ENCODE measurements at regions not wholly inside any gene's neighbourhood (a gene's known extent, or its start where the extent isn't known, plus 50 kb on each side); places are given as distances from the start of the nearest gene placed in this dataset.
A peak's percentile ranks its signal among the peaks of the same experiment; 100 is the strongest.

DNA sequence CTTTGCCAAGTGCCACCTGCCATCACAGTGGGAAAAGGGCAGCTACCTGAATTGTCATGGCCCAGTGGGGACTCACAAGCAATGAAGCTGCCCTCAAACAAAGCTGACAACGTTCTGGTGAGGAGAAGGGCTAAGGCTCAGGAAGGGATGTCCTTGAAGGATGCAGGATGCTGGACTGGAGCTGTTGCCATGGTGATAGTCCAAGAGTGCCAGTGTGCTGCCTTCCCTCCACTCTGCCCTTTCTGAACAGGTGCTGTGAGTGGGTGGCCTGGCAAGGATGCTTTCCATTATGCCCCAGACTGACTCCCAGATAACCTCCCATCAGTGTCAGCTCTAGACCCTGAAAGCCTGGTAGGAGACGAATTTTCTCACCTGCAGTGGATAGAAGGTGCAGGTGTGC is 137.8 kb upstream of the GYPC start:
- no peak for DNase-seq

DNA sequence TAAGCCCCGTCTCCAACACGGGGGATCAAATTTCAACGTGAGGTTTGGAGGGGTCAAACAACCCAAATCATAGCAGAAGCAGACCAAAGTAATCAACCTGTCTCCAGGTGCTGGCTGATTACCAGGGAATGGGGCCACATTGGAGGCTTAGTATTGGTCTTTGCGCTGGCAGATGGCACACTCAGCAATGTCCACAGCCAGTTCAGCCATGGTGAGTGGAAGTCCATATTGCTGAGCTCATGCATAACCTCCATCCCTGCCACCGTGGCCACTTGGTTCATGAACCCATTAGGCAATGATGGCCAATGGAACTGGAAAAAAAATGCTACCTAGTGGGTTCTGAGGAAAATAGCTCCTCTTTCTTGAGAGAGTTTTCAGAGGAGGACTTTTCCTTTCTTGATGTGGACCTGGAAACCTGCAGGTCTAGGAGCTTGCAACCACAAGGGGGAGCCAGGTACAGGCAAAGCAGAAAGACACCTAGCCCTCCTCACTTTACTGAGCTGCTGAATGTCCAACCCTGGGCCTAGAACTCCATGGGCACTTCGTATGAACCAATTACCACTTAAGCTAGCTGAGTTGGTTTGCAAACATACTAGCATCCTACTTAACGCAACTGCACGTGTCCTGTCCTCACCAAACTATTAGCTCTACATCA is 128.0 kb upstream of the GYPC start:
- peak; percentile 52 to 67 (median 57) for DNase-seq

DNA sequence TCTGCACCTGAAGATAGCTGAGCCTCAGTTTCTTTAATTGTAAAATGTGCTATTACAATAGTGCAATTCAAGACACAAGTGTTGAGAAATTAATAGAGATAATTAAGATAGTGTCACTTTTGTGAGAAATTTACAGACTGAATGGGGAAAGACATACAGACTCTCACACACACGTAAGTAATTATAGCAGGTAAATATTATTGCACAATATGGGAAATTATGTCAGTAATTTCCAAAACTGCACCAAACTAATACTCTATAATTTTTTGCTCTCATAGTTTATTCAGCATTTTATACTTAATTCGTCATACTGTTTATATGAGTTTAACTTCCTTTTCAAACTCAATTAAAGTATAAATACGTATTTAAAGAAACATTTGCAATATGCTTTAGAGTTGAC is 124.9 kb upstream of the GYPC start:
- DNase-seq: no peak

DNA sequence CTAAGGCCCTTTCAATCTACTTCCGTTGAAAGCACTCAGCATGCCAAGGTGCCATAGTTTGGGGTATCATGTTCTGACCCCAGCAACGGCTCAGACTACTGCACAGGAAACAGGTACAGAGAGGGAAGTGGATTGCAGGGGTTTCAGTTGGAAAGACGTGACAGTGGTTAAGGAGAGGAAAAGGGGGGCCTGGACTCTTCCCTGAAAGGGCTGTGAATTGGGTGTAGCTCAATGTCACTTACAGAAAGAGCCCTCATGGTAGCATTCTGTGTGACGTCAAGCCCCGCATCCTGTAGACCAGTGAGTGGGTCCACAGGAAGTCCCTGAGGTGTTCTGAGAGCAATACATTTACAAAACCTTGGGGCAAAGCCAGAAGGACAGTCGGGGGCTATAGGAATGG is 121.5 kb upstream of the GYPC start:
- no peak for DNase-seq

DNA sequence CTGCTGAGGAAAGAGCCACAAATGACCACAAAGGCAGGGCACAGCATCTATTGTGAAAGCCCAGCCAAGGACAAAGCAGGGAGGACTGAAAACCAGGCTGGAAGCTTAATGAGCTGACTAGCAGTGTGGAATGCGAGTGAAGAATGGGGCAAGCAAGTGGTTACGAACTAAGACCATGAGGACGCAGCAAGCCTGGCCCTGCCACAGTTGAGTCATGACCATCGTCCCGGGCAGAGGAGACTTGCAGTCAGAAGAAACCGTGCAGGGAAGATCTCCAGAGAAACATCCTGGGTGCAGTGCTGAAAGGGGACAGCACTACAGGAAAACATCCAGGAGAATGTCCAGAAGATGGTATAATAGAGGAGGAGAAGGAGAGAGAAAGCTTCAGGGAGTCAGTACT is 120.5 kb upstream of the GYPC start:
- DNase-seq: no peak

DNA sequence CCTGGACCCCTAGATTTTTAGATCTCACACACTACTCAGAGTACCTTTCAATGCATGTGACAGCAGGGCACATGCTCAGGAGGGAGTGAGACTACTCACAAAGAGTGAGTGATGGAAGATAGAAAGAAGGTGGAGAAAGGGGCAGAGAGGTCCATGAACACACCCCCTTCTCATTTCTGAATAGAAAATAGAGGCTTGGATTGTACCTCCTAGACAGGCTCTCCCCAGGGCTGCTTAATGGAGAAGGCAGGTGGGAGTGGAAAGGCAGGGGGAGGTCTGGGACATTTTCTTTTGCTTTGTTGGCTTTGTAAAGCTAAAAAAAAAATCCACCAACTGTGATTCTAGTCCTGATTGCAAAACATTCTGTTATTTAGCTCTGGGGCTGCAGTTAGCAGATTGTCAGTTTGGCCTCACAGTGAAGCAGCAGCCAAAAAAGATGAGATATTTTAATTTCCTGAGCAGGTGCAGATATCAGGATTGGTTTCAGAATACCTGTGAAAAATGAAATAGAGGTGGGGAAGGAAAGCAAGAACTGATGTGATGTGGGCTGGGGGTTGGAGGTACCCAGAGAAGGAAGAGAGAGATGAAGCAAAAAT is 119.3 kb upstream of the GYPC start:
- no peak for DNase-seq

DNA sequence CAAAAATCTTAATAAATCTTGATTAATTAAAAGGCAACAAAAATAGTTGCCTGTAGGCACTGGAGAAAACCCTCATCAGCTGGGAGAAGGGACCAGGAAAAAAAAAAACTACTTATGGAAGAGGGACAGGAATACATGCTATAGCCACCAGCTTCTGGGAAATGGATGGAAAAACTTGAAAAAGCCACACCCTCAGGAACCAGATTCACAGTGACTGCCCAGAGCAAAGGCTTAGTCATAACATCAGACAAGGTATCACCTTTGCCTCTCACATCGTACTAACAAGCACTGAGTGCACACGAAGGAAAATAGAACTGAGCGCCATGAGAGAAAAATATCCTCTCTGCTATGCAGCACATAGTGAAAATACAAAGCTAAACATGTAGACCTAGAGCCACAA is 116.9 kb upstream of the GYPC start:
- DNase-seq: no peak

DNA sequence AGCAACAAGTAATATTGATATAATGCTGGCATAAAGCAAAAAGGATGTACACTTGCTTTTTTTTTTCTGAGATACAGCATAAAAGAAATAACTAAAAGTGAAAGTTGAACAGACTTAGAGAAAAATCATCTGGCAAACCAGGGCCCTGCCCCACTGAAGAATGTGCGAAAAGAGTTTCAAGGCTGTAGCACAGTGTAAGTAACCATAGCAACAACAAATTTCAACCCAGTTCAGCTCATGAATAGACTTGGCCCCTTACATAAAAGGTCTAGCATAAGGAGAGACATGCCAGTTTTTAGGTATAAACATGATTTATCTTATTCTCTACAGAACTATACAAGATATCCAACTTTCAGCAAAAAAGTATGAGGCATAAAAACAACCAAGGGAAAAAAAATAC is 113.7 kb upstream of the GYPC start:
- no peak for DNase-seq

DNA sequence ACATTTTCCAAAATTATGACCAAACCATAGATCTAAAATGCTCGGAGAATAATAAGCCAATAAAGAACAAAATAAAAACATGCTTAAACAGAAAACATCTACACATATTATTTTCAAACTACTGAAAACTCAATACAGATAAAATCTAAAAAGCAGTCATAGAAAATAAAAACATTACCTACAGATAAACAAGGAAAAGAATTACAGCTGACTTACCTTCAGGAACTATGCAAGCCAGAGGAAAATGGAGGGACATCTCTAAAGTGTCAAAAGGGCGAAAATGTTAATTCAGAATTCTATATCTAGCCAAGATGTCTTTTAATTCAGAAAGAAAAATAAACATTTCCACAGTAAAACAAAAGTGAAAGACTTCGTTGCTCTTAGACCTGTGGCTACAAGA is 112.9 kb upstream of the GYPC start:
- peak in 1 of 3 donors; percentile 6 for DNase-seq

DNA sequence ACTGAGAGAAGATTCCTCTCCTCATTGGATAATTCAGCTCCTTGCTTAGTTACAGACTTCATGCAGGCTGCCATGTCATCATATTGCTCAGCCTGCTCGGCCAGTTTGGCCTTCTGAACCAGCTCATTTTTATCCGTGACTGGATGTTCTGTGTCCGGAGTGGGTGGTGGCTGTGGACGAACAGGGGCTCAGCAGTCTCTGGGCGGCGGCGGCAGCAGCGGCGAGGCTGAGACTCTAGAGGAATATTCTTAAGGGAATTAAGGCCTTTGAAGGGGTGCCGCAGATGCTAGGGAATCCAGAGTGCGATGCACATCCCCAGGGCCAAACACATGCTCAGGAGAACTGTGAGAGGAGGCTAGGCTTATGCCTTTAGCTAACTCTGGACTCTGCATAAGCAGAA is 97.9 kb upstream of the GYPC start:
- DNase-seq: no peak

DNA sequence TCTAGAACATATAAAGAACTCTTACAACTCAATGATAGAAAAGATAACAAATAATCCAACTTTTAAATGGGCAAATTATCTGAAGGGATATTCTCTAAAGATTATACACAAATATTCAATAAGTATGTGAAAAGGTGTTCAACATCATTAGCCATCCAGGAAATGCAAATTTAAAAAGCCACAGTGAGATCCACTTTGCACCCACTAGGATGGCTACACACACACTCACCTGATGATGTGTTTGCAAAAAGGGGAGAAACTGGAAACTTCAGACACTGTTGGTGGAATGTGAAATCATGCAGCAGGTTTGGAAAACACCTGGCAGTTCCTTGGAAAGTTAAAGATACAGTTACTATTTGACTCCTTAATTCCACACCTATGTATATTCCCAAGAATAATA is 87.2 kb upstream of the GYPC start:
- DNase-seq: no peak

DNA sequence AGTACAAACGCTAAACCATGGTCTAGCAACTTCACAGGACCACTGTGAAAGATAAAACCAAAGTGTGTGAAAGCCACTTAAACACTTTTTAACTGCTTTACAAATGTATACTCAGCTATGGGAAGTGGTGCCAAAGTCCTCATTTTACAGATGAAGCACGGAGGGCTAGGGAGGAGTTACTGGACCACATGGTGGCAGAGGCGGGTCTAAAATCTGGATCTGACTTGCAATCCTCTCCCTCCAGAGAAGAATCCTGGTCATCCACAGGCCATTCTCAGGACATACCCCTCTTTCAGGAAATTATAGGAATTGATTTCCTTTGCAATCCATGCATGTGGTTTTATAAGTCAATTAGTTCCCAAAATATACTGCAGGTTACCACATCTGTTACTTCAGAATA is 84.6 kb upstream of the GYPC start:
- DNase-seq: peak in 1 of 3 donors; percentile 0

DNA sequence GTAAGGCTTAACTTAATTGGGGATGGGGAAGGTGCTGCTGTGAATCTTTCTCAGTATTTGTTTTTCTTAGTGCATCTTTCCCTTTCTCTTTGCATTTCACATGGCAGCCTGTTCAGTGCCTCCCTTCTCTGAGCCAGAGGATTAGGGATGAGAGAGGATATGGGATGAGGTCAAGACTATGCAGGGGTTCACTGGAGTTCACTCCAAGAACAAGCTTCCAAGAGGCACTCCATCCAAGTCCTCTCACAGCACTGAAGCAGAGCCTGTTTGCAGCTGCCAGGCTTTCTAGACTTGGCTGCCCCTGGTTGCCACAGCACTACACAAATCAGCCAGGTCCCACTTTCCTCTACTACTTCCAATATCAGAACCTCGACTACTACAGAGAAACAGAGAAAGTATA is 80.3 kb upstream of the GYPC start:
- no peak for DNase-seq

DNA sequence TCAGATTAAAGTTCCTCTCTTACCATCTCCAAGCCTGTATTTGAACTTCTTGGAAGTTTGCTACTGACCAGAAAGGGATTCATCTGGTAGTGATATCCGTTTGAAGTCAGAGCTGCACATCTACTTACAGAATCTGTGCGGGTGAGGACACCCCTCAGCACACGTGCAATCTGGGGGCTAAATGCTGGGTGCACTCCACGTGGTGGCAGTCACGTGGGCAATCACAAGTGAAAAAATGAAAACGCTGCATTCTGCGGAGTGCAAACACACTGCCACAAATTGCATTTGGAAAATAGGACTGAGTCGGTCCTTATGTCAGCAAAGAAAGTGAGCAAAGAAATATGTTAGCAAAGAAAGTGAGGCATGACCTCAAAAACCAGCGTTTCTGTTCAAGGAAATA is 76.1 kb upstream of the GYPC start:
- no peak for DNase-seq

DNA sequence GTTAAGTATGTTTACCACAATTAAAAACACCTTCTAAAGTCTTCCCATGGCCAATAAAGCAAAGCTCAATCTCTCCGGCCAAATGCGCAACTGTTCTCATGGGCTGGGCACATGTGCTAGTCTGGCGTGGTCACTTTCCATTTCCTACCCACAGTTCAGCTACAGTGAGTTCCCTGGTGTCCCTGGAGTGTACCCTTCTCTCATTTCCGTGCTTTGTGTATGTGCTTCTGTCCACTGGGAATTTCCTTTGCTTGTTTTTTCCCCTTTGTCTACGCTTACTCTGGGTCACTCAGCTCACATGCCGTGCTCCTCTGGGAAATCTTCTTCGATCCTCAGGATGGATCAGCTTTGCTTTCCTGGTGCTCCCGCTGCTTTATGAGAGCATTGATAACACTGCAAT is 69.6 kb upstream of the GYPC start:
- DNase-seq: no peak

DNA sequence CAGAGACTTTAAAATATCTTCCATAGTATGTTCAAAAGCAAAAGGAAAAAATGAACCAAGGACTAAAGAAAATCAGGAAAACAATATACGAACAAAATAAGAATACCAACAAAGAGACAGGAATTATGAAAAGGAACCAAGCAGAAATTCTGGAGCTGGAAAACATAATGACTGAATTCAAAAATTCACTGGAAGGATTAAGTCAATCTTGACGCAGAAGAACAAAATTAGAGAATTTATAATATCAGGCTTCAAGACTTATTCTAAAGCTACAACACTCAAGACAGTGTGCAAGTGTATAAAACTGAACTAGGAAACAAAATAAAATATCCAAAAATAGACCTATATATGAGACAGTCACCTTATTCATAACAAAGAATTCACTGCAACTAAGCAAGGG is 56.9 kb upstream of the GYPC start:
- DNase-seq: no peak

DNA sequence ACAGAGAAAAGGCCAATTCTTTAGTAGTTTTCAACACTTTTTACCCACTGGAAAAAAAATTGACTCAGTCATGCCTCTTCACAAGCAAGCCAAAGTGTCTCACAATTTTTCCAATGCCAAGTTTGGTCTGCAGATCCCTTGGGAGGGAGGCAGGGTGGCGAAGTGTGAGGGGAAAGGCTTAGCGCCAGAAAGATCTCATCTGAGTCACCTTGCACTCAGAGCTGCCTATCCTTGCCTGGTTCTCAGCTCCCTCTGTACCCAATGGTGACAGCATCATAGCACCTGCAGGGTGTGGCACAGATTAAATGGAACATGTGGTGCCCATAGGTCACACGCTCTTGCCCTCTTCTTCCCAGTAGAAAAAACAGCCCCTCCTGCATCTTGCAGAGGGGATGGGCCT is 55.2 kb upstream of the GYPC start:
- no peak for DNase-seq

DNA sequence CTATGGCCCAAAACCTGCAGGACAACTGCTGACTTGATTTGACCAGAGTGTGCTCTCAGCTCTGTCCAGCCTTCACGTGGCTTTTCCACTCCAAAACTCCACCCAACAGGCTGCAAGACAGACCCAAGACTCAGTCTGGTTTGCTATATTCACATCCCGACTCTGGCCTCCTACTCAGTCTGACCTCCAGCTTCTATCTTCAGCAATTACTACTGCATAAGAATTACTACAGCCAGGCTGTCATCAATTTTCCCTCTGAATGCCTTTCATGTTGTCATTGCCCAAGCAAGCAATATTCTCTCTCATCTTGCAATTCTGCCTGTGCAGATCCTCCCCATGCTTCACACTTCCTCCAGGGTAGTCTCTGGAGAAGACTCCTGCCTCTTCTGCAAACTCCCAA is 53.6 kb upstream of the GYPC start:
- DNase-seq: no peak

Data from suppressor macrophage treated with lipopolysaccharide for 1 hour (primary cell).